Epidermal melanocyte (primary cell): ENCODE measurements at regions not wholly inside any gene's neighbourhood (a gene's known extent, or its start where the extent isn't known, plus 50 kb on each side); places are given as distances from the start of the nearest gene placed in this dataset.
"Not testable (repeated sequence)": the region's sequence is repeated elsewhere in the genome, so short reads cannot be mapped to it uniquely, and the experiment has no call there.

Experiments
- DNase-seq: peaks from one replicate; pipeline ENCODE4 v3.0.0; 2011; ENCODE audit warnings: low spot score; ENCODE audit not compliant: insufficient read length

GRCh38 chr13:33550276-33550675 is 264.7 kb upstream of the STARD13 start:
- no peak for DNase-seq

- DNase-seq: no peak
These were observed 265.3 kb upstream of the STARD13 start for GRCh38 chr13:33550885-33551284.

GRCh38 chr13:33554919-33555791 is 262.8 kb upstream of the RFC3 start:
- no peak for DNase-seq

- DNase-seq: no peak
These were observed 261.1 kb upstream of the RFC3 start for GRCh38 chr13:33556828-33557227.

GRCh38 chr13:33560726-33561125 is 257.2 kb upstream of the RFC3 start:
- no peak for DNase-seq

- DNase-seq: no peak
These were observed 256.3 kb upstream of the RFC3 start for GRCh38 chr13:33561627-33562026.

- no peak for DNase-seq
These were observed 246.3 kb upstream of the RFC3 start for GRCh38 chr13:33571618-33572017.

- not testable (repeated sequence) for DNase-seq
These were observed 245.6 kb upstream of the RFC3 start for GRCh38 chr13:33572322-33572721.

- no peak for DNase-seq
These were observed 242.6 kb upstream of the RFC3 start for GRCh38 chr13:33575378-33575777.

GRCh38 chr13:33577007-33577406 is 240.9 kb upstream of the RFC3 start:
- no peak for DNase-seq

- DNase-seq: no peak
These were observed 239.2 kb upstream of the RFC3 start for GRCh38 chr13:33578786-33579185.

GRCh38 chr13:33582121-33582520 is 235.8 kb upstream of the RFC3 start:
- DNase-seq: no peak

- DNase-seq: no peak
These were observed 234.6 kb upstream of the RFC3 start for GRCh38 chr13:33583398-33583797.

GRCh38 chr13:33590936-33591335 is 227.0 kb upstream of the RFC3 start:
- no peak for DNase-seq

- DNase-seq: no peak
These were observed 211.3 kb upstream of the RFC3 start for GRCh38 chr13:33606692-33607091.

- no peak for DNase-seq
These were observed 207.4 kb upstream of the RFC3 start for GRCh38 chr13:33610438-33611120.

- DNase-seq: no peak
These were observed 206.7 kb upstream of the RFC3 start for GRCh38 chr13:33611121-33611805.

- DNase-seq: peak; percentile 36
These were observed 205.0 kb upstream of the RFC3 start for GRCh38 chr13:33612641-33613638.

GRCh38 chr13:33615436-33615835 is 202.5 kb upstream of the RFC3 start:
- no peak for DNase-seq

- DNase-seq: no peak
These were observed 201.8 kb upstream of the RFC3 start for GRCh38 chr13:33616130-33616529.

- DNase-seq: no peak
These were observed 200.9 kb upstream of the RFC3 start for GRCh38 chr13:33617055-33617454.
